Subcutaneous abdominal adipose tissue (tissue), 5 donors: ENCODE measurements at regions not wholly inside any gene's neighbourhood (a gene's known extent, or its start where the extent isn't known, plus 50 kb on each side); places are given as distances from the start of the nearest gene placed in this dataset.

Source experiments
- H3K27ac ChIP-seq: one replicate; pipeline ENCODE4 v1.7.0; 2013; ENCODE audit warnings: low read depth, mild to moderate bottlenecking, inconsistent platforms, low read length, moderate library complexity
- H3K27me3 ChIP-seq, 5 donors: one replicate each; pipeline ENCODE4 v1.7.0; 2013; ENCODE audit warnings: low read length in 5 of 5, inconsistent platforms in 1 of 5; ENCODE audit not compliant: control insufficient read depth in 5 of 5, insufficient read depth in 4 of 5
- H3K36me3 ChIP-seq, 5 donors: one replicate each; pipeline ENCODE4 v1.7.0; 2013; ENCODE audit warnings: low read length in 5 of 5; ENCODE audit not compliant: control insufficient read depth in 5 of 5, insufficient read depth in 5 of 5
- H3K4me1 ChIP-seq, 5 donors: one replicate each; pipeline ENCODE4 v1.7.0; 2013; ENCODE audit warnings: low read length in 5 of 5, mild to moderate bottlenecking in 3 of 5, moderate library complexity in 1 of 5; ENCODE audit not compliant: control insufficient read depth in 5 of 5, insufficient read depth in 5 of 5
- H3K4me3 ChIP-seq, 5 donors: one replicate each; pipeline ENCODE4 v1.7.0; 2013; ENCODE audit warnings: low read length in 5 of 5, low read depth in 1 of 5
- H3K9ac ChIP-seq, 5 donors: one replicate each; pipeline ENCODE4 v1.7.0; 2013; ENCODE audit warnings: low read length in 5 of 5, mild to moderate bottlenecking in 4 of 5, moderate library complexity in 3 of 5
- H3K9me3 ChIP-seq, 5 donors: one replicate each; pipeline ENCODE4 v1.7.0; 2013; ENCODE audit warnings: low read length in 5 of 5; ENCODE audit not compliant: control insufficient read depth in 5 of 5
- donor health status: healthy.
- donor health status: healthy.
- donor health status: healthy.
- donor health status: healthy.
- donor health status: healthy.

DNA sequence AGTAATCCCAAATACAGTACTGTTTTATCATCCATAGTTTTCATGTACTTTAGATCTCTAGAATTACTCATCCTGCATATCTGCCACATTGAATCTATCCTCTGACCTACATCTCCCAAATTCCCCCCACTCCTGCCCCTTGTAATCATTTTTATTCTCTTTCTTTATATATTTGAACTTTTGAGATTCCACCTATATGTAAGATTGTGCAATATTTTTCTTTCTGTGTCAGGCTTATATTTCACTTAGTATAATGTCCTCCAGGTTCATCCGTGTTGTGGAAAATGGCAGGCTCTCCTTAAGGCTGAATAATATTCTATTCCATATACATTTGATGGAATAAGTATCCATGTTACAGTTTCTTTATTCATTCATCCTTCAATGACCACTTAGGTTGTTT is 640.4 kb downstream of the POM121L12 start:
- Histone ChIP-seq H3K4me3 (no peak overlapping the region), H3K27ac (no peak overlapping the region), H3K36me3 (no peaks in the 10 kb centered on the region), H3K9me3 (peaks cover 0 to 8% (median 0%) of the 10 kb centered on the region in 5 donors), H3K27me3 (no peaks in the 10 kb centered on the region), H3K9ac (no peak overlapping the region), H3K4me1 (no peaks in the 10 kb centered on the region)

DNA sequence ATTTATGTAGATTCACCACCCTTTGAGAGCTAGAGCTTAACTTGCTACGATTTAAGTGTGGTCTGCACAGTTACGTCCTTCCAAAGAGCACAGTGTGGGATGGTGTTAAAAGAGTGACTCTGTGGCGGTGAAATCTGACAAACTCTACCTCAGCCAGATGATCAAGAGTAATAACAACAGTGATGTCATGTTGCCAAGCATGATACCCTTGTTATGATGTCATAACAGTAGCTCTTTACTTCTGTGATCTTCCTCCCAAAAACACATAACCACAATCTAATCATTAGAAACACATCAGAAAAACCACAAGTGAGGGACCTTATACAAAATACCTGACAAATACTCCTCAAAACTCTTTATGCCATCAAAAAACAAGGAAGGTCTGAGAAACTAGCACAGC is 649.3 kb downstream of the POM121L12 start:
- Histone ChIP-seq H3K9me3 (peaks cover 0 to 6% (median 0%) of the 10 kb centered on the region in 5 donors), H3K9ac (no peak overlapping the region), H3K4me3 (no peak overlapping the region), H3K4me1 (no peaks in the 10 kb centered on the region), H3K27ac (no peak overlapping the region), H3K36me3 (no peaks in the 10 kb centered on the region), H3K27me3 (no peaks in the 10 kb centered on the region)

DNA sequence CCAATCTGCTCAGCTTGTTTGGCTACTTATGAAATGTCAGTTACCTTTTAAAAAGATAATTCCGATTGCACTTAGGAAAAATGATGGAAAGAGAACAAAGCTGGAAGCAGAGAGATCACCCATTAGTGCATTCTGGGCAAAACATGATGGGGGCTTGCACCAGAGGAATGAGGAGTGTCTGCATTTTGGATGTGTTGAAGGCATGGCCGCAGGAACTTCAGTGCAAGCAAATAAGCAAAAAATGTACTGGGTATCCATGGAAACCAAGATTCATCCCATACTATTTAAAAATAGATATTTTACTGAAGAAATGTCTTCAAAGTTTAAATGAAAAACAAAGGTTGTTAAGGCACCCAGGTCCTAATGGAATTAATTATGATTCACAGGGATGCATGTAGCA is 655.0 kb downstream of the POM121L12 start:
- Histone ChIP-seq H3K27ac (no peak overlapping the region), H3K36me3 (no peaks in the 10 kb centered on the region), H3K9me3 (peaks cover 0 to 7% (median 4%) of the 10 kb centered on the region in 5 donors), H3K27me3 (no peaks in the 10 kb centered on the region), H3K4me1 (no peaks in the 10 kb centered on the region), H3K4me3 (no peak overlapping the region), H3K9ac (no peak overlapping the region)

DNA sequence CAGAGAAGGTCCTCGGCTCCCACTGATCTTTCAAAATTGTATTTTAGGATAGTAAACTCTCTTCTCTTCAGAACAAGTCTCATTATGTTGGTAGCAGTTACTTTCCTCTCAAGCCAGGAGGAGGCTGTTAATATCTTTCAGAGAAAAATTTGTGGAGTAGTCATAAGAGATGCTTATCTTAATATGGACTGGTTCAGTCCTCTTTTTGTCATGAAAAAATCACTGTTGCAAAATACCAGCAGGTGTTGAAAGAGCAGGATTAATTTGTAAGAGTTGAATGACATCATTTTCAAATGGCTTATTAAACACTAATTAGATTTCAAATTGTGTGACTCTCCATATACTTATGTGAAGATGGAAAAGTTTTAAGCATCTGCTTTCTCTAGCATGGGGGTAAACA is 662.5 kb downstream of the POM121L12 start:
- no peak overlapping the region for H3K9ac ChIP-seq
- H3K36me3 ChIP-seq: no peaks in the 10 kb centered on the region
- no peaks in the 10 kb centered on the region for H3K4me1 ChIP-seq
- no peak overlapping the region for H3K27ac ChIP-seq
- H3K27me3 ChIP-seq: no peaks in the 10 kb centered on the region
- no peaks in the 10 kb centered on the region for H3K9me3 ChIP-seq
- no peak overlapping the region for H3K4me3 ChIP-seq

DNA sequence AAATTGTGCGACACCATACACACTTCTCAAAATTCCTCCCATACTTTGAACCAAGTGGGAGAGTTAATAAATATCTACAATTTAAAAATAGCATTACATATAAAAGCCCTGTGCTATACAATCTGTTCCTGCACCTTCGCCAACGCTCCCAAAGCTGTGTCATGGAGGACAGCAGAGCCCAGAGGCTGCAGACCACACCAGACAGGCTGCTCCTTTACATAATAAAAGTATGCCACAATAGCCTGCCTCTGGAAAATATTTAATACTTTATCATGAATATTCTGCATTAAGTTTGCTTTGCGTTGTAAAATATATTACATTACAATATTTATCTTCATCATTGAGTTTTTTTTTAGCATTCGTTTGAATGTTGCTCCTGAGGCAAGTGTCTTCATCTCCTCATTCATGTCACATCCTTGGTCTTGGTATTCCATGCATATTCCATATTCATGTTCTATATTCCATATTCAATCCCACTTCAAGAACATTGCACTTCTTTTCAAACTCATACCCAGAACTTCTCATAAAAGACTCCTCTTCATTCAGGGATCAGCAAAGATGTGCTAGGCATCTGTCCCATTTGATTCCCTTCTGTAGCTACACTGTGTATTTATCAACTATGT is 663.9 kb downstream of the POM121L12 start:
- no peaks in the 10 kb centered on the region for H3K4me1 ChIP-seq
- no peak overlapping the region for H3K9ac ChIP-seq
- H3K27ac ChIP-seq: no peak overlapping the region
- H3K36me3 ChIP-seq: no peaks in the 10 kb centered on the region
- H3K27me3 ChIP-seq: no peaks in the 10 kb centered on the region
- H3K4me3 ChIP-seq: no peak overlapping the region
- H3K9me3 ChIP-seq: no peaks in the 10 kb centered on the region

DNA sequence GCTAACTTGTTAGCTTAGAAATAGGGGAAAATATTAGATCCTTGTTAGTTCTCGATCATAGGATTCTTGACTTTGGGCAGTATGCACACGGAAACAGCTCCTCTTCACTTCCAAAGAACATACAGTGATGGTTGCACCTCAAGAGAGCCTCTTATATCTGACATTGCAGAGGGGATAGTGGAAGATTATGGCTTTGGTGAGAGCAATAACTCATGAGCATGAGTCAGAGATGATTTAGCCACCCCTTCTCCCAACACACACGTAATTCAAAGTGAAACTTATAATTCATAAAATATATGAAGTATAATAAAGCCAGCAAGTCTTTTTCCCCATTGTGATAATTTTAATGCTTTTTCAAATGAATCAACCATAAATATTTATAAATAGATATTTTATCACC is 683.7 kb downstream of the POM121L12 start:
- Histone ChIP-seq H3K4me3 (no peak overlapping the region), H3K9me3 (peaks cover 0 to 4% (median 0%) of the 10 kb centered on the region in 5 donors), H3K27me3 (no peaks in the 10 kb centered on the region), H3K9ac (no peak overlapping the region), H3K36me3 (no peaks in the 10 kb centered on the region), H3K4me1 (no peaks in the 10 kb centered on the region), H3K27ac (no peak overlapping the region)

DNA sequence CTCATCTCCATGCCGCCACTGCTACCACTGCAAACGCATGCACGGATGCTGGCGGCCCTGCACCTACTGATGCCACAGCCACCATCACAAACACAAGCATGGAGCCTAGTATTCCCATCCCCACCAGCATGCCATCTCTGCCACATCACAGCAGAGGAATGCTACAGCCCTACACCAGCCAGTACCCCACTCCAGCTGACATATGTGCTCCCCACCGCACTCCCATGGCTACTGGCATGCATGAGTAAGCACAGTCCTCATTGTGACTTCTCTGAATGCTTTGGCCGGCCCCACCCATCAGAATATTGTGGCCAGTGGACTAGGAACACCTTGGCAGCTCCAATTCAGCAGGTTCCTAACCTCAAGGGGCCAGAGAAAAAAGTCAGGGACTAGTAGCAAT is 705.5 kb downstream of the POM121L12 start:
- Histone ChIP-seq H3K4me1 (no peaks in the 10 kb centered on the region), H3K9ac (no peak overlapping the region), H3K4me3 (no peak overlapping the region), H3K9me3 (peaks cover 0 to 16% (median 8%) of the 10 kb centered on the region in 5 donors), H3K27ac (no peak overlapping the region), H3K27me3 (no peaks in the 10 kb centered on the region), H3K36me3 (no peaks in the 10 kb centered on the region)

DNA sequence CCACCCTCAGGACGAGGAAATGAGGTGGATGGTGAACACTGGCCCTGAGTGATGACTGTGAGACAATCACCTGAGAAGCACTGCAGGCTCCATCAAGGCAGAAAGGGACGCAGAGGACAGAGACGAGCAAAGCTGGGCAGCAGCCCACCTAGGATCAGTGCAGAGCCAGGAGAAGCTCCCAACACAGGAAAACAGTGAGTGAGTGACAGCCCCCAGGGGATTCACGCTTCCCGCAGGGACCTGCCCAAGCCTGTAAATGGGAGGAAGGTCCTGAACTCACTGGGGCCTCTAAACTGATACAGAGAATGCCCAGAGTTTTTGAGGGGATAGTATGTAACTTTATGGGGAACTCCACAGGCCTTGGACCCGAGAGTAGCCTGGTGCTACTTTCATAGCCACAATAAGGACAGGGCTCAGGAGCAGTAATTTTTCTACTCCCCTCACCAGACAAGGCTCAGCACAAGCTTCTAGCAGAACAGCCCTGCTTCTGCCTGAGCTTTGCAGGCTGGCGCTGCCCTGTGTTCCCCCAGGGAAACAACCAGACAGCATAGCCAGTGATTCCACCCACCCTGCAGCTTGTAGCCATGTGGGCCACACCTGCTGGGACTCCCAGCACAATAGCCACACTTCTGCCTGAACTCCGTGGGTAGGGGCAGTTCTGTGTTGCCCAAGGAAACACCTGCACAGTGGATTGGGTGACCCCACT is 708.4 kb downstream of the POM121L12 start:
- H3K27ac ChIP-seq: no peak overlapping the region
- no peaks in the 10 kb centered on the region for H3K4me1 ChIP-seq
- no peaks in the 10 kb centered on the region for H3K27me3 ChIP-seq
- H3K4me3 ChIP-seq: no peak overlapping the region
- peaks cover 0 to 15% (median 8%) of the 10 kb centered on the region in 5 donors for H3K9me3 ChIP-seq
- H3K9ac ChIP-seq: no peak overlapping the region
- no peaks in the 10 kb centered on the region for H3K36me3 ChIP-seq

DNA sequence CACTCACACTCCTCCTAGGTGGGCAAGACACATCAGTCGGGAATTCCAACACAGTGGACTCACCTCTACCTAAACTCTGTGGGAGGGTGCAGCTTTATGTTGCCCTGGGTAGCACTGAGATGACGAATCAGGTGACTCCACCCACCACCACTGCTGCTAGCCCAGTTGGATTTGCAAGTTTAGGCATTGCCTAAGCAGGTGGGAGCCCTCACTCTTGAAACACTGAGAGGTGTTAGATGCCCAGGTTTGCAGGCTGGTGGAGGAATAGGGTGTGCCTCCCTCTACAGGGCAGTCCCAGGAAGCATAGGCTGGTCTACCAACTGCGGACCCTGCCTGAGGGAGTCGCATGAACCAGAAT is 708.9 kb downstream of the POM121L12 start:
- Histone ChIP-seq H3K27ac (no peak overlapping the region), H3K4me1 (no peaks in the 10 kb centered on the region), H3K4me3 (no peak overlapping the region), H3K9me3 (peaks cover 0 to 17% (median 8%) of the 10 kb centered on the region in 5 donors), H3K36me3 (no peaks in the 10 kb centered on the region), H3K9ac (no peak overlapping the region), H3K27me3 (no peaks in the 10 kb centered on the region)

DNA sequence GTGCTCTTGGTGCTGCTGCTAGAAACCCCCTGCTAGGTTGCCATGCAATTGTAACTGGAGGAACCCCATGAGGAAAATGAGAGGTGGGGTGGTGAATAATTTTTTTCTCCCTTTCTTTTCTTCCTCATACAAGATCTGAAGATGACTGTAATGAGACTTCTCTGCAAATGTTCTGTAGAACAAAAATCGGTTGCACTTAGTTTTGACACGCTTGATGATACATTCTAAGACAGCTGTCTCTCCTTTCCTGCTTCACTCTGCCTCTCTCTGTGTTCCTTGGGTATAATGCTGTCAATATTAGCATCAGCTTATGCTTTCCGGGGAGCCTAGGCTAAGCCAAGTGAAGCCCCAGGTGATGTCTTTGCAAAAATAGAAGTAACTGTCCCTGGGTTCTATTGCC is 721.5 kb downstream of the POM121L12 start:
- Histone ChIP-seq H3K27ac (no peak overlapping the region), H3K9me3 (peaks cover 0 to 2% (median 0%) of the 10 kb centered on the region in 5 donors), H3K4me3 (no peak overlapping the region), H3K27me3 (no peaks in the 10 kb centered on the region), H3K9ac (no peak overlapping the region), H3K36me3 (no peaks in the 10 kb centered on the region), H3K4me1 (no peaks in the 10 kb centered on the region)
